ENCODE measurements at regions not wholly inside any gene's neighbourhood (a gene's known extent, or its start where the extent isn't known, plus 50 kb on each side); places are given as distances from the start of the nearest gene placed in this dataset.

DNA sequence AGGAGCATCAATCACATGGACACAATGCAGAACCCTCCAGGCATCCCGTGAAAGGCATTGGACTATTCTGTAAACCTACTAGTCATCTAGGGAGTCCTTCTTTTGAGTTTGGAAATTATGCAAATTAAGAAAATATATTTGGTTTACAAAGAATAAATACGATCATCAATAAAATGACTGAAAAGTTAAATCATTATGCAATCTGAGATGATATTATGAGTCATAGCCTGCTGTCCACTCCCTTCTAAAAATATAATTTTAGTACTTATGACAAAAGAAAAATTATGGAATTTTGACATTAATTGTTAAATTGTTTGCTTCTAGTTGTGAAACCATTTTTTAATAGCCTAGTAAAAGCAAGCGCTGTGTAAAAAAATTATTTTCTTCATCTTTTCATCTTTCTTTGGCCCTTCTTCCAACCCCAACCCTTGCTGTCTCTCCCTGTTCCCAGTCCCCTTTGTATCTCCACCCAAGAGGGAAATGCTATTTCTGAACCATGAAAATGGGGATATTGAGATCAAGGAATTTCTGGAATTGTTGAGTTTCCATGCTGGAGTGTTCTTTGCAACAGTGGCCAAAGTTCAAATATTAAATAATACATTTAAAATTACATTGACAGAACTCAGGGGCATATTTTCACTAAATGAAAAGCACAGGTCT, 599.8 kb downstream of the COL12A1 start:
- DNase-seq (ENCODE audit: low spot score), result no peak
- TF ChIP-seq, protein P1, sequence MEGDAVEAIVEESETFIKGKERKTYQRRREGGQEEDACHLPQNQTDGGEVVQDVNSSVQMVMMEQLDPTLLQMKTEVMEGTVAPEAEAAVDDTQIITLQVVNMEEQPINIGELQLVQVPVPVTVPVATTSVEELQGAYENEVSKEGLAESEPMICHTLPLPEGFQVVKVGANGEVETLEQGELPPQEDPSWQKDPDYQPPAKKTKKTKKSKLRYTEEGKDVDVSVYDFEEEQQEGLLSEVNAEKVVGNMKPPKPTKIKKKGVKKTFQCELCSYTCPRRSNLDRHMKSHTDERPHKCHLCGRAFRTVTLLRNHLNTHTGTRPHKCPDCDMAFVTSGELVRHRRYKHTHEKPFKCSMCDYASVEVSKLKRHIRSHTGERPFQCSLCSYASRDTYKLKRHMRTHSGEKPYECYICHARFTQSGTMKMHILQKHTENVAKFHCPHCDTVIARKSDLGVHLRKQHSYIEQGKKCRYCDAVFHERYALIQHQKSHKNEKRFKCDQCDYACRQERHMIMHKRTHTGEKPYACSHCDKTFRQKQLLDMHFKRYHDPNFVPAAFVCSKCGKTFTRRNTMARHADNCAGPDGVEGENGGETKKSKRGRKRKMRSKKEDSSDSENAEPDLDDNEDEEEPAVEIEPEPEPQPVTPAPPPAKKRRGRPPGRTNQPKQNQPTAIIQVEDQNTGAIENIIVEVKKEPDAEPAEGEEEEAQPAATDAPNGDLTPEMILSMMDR (conservative IDR thresholded peaks at IDR 0.05; ENCODE audit: low read depth), result no peak
- CTCF ChIA-PET, result interaction anchor here (0.6 kb wide), 1 partner anchor 331 kb away, joined by 3 read pairs; no protein-coding TSS in a partner anchor

DNA sequence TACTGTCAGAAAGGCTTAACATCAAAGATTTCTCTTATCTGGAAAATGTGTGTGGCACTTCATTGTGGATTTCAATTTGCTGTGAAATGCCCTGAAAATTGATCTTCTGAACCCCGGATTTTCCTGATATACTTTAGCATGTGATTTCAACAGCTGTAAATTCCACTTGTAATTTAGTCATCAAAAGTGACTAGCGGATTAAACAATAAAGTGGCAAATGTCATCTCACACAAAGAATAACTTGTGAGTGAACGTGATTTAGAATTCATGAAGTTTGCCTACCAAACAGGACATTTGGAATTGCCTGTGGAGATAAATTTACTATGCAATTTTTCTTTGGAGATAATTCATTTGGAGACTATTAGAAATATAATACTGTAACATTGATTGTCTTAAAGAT, 601.6 kb downstream of the COL12A1 start:
- DNase-seq (ENCODE audit: low spot score), result no peak
- ChIA-PET CTCF (no interaction called here), POLR2A (ENCODE audit: low non-redundant PET) (no interaction called here)
- TF ChIP-seq, protein P1 (conservative IDR thresholded peaks at IDR 0.05; ENCODE audit: low read depth), result no peak
- no peak overlapping the region for H3K27ac ChIP-seq

More for the DNA sequence above, 599.8 kb downstream of the COL12A1 start:
- H3K27ac ChIP-seq, result no peak overlapping the region
- POLR2A ChIA-PET (ENCODE audit: low non-redundant PET), result no interaction called here

DNA sequence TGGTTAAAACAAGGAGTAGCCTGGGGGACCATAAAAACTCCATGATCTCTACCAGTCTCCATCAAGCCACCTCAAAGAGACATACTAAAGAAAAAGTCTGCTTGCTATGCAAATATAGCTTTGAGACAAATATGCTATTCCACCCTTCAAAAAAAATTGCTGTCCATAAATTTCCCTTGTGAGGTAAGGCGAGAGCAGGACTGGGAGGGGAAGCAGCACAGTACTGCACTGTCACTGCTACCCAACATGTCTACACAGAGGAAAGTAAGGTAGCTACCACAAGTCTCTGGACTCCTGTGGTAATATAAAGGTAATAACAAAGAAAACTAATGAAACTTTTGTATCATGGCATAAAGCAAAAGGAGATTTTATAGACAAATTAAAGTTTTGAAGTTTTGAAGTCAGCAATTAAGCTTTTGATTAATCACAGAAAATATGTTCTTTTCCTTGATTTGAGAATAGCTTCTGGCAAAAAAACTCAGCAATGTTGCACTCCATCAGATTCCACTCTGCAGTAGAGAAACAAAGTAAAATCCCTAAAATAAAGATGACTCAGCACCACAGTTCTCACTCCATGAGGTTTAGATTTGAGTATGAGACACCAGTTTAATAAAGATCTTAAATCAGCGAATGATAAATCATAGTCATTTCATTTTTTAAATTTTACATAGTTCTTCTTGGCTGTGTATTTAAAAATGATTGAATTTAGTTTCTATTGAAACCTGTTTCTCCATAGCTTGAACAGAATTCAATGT, 602.4 kb downstream of the COL12A1 start:
- ChIA-PET CTCF (interaction anchor here (0.6 kb wide), 2 partner anchors 211 to 1923 kb away, joined by 3 to 8 read pairs; no protein-coding TSS in a partner anchor), POLR2A (ENCODE audit: low non-redundant PET) (no interaction called here)
- no peak overlapping the region for H3K27ac ChIP-seq
- TF ChIP-seq, protein P1 (conservative IDR thresholded peaks at IDR 0.05; ENCODE audit: low read depth), result no peak
- DNase-seq (ENCODE audit: low spot score), result no peak

DNA sequence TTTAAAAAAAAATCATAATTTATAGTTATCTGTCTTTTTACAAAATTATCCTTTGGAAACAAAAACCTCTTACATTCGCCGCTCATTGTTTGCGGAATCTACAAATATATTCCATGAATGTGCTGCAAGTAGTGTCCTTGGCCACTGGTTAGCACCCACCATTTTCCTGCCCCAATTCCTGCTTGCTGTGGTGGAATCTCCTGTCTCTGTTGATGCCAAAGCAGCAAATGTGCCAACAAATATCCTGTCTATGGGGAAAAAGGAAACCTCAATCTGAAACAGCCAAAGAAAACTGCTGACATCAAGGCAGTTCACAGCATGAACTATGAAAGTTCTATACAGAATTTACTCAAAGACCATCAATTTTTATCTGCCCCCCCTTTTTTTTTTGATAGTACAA, 603.6 kb downstream of the COL12A1 start:
- H3K27ac ChIP-seq, result no peak overlapping the region
- DNase-seq (ENCODE audit: low spot score), result no peak
- TF ChIP-seq, protein P1 (conservative IDR thresholded peaks at IDR 0.05; ENCODE audit: low read depth), result no peak
- CTCF ChIA-PET, result no interaction called here
- POLR2A ChIA-PET (ENCODE audit: low non-redundant PET), result no interaction called here

DNA sequence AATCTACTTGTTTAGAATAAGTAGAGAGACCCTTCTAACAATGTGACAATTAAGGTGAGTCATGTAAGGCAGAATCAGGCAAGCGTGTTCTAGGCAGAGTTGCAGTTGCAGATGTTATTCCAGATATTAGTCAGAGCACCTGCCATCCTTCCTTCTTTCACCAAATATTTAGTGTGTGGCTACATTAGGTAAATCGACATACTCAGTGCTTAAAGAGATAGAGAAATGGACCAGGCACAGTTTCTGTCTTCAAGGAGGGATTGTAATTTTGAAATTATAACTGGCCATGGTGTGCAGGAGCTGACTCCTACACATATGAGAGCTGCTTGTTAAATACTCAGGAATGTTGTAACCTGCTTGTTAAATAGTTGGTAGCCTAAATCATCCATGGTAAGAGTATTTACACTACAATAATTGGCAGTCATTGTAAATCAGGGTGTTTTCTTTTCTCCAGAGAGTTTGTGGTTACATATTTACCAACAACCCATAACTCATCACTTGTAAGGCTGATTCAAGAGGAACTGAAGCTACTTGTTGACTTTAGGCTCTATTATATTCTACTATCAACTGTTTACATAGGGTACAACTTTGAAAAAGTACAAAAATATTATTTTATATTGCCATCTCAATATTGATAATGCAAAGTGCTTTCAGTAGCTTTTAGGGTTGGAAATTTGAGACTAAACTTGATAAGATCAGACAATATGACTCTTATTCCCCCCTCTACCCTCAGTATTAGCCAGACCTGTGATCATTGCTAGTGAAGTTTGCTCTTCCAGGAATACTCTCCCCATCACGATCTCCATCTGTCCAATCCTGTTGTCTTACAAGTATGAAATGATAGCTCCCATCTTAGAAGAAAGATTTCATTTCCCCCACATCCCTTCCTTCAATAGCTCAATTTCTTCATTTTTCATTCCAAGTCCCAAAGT, 607.1 kb downstream of the COL12A1 start:
- TF ChIP-seq, protein P1 (conservative IDR thresholded peaks at IDR 0.05; ENCODE audit: low read depth), result no peak
- DNase-seq (ENCODE audit: low spot score), result peak; percentile 15
- H3K27ac ChIP-seq, result no peak overlapping the region
- ChIA-PET POLR2A (ENCODE audit: low non-redundant PET) (no interaction called here), CTCF (no interaction called here)

DNA sequence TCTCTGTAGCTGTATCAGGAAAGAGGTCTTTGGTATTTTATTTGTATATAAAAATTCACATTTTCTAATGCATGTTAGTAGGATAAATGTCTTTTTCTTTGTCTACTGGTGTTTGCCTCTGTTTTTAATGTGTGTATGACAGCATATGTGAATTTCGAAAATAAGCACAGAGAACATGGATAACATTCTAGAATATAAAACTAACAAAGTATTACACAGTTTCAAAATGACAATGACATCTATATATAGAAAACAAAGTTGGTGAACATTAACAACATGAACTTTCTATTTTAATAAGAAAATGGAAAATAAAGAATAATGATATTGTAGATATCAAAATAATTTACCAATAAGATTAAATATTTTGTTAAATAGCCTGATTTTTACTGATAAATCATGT, 608.0 kb downstream of the COL12A1 start:
- DNase-seq (ENCODE audit: low spot score), result no peak
- CTCF ChIA-PET, result no interaction called here
- H3K27ac ChIP-seq, result no peak overlapping the region
- TF ChIP-seq, protein P1 (conservative IDR thresholded peaks at IDR 0.05; ENCODE audit: low read depth), result no peak
- POLR2A ChIA-PET (ENCODE audit: low non-redundant PET), result no interaction called here
